ENCODE measurements at regions not wholly inside any gene's neighbourhood (a gene's known extent, or its start where the extent isn't known, plus 50 kb on each side); places are given as distances from the start of the nearest gene placed in this dataset.

- peak overlapping the region; percentile 52 for H3K4ac ChIP-seq (ENCODE audit: low read depth, low read length)
- DNase-seq = no peak
- H2AFZ ChIP-seq (replicated peaks; ENCODE audit: low read length, poor library complexity) = peak overlapping the region; percentile 86
- H3K9me1 ChIP-seq (ENCODE audit: insufficient read depth, low read length) = 0 out of 2 replicates have a peak, but pooled peaks cover 3% of the 10 kb centered on the region
- peak overlapping the region; percentile 21; the same call in 2 of the 3 replicates for H2BK15ac ChIP-seq (ENCODE audit: low read depth, low read length)
- H3K27me3 ChIP-seq (ENCODE audit: control insufficient read depth, insufficient read depth, low read length) = no peaks in the 10 kb centered on the region
- TF ChIP-seq FOS (IDR thresholded peaks at IDR 0.05; ENCODE audit: low read depth, low read length) = no peak
- TF ChIP-seq RFX5 (IDR thresholded peaks at IDR 0.05; ENCODE audit: low read depth, low read length) = no peak
- no peak for TF ChIP-seq USF2 (IDR thresholded peaks at IDR 0.05; ENCODE audit: low read depth, low read length)
- TF ChIP-seq POLR2A (IDR thresholded peaks at IDR 0.05; ENCODE audit: low read depth, low read length) = no peak
- peak overlapping the region; percentile 75 for H2BK120ac ChIP-seq (ENCODE audit: low read depth, low read length)
- no peak for ATAC-seq (ENCODE audit: low read depth)
- WGBS, 2 experiments (ENCODE audit: extremely low coverage in 2 of 2, insufficient read length in 1 of 2) = 61% methylated on average over 3 of the region's 17 CpGs; no CpG with 5 or more reads in 1 of the 2 experiments
- dilution Hi-C loops (cut with HindIII; ENCODE audit: low sequenced_read_pairs, unreplicated experiment) = no loop called here
- peak overlapping the region; percentile 36; the same call in 1 of the 2 replicates for H3K23ac ChIP-seq (ENCODE audit: low read depth, low read length)
- H3K4me3 ChIP-seq (ENCODE audit: insufficient read depth, low read depth, low read length) = peak overlapping the region; percentile 72
- CTCF ChIA-PET = interaction anchor here (0.6 to 1.8 kb wide), 5 partner anchors 192 to 1385 kb away, joined by 3 to 7 read pairs (median 3); no protein-coding TSS in a partner anchor
- H3K14ac ChIP-seq (replicated peaks; ENCODE audit: low read depth, low read length) = peak overlapping the region; percentile 18; the same call in 1 of the 2 replicates
- peaks cover 0 to 15% of the 10 kb centered on the region in 2 experiments; a peak in 1 of 4 replicates for H3K79me1 ChIP-seq (ENCODE audit: low read depth in 1 of 2, low read length in 2 of 2)
- H2AK9ac ChIP-seq (replicated peaks; ENCODE audit: low read depth, low read length, poor library complexity) = no peak overlapping the region
- intact Hi-C loops (cut with micrococcal nuclease) = no loop called here
- in situ Hi-C loops (cut with MboI; ENCODE audit: low sequenced_read_pairs) = loop anchor here (10.0 kb wide), 1 partner anchor 184 kb away; no protein-coding TSS in a partner anchor
- H3K4me1 ChIP-seq (ENCODE audit: control insufficient read depth, insufficient read depth, low read length) = no peaks in the 10 kb centered on the region; the same call in 1 of the 2 replicates
- H3K9me3 ChIP-seq (ENCODE audit: control insufficient read depth, insufficient read depth, low read length) = no peaks in the 10 kb centered on the region
- H2BK5ac ChIP-seq (ENCODE audit: low read depth, low read length, poor library complexity, severe bottlenecking) = no peak overlapping the region
- 0 out of 2 replicates have a peak overlapping the region, but pooled peaks have one; percentile 68 for H2AK5ac ChIP-seq (ENCODE audit: low read depth, low read length)
- no peaks in the 10 kb centered on the region for H4K20me1 ChIP-seq (ENCODE audit: insufficient read depth, low read length)
- 0 out of 2 replicates have a peak overlapping the region, but pooled peaks have one; percentile 18 for H3K56ac ChIP-seq (ENCODE audit: extremely low read depth, insufficient read depth, low read length)
- no peak overlapping the region for H3K27ac ChIP-seq (ENCODE audit: insufficient read depth, low read length)
- H3K36me3 ChIP-seq (ENCODE audit: control insufficient read depth, insufficient read depth, low read length) = no peaks in the 10 kb centered on the region
- peak overlapping the region; percentile 13; the same call in 1 of the 2 replicates for H4K5ac ChIP-seq (ENCODE audit: low read depth, low read length)
- peak overlapping the region; percentile 71 for H2BK20ac ChIP-seq (ENCODE audit: low read depth, low read length)
- peak overlapping the region; percentile 92 for H3K4me2 ChIP-seq (ENCODE audit: low read depth, low read length)
- no TSS peak for BruUV-seq (replicated peaks)
- POLR2A ChIA-PET (ENCODE audit: unreplicated experiment) = interaction anchor here (0.7 kb wide), 1 partner anchor 186 kb away, joined by 11 read pairs; no protein-coding TSS in a partner anchor
- peak overlapping the region; percentile 30 to 32; a peak in 3 of 4 replicates for H4K8ac ChIP-seq (ENCODE audit: low read depth in 2 of 2, low read length in 2 of 2)
- H4K91ac ChIP-seq (ENCODE audit: insufficient read depth, low read depth, low read length) = peak overlapping the region; percentile 66
- peak overlapping the region; percentile 26; the same call in 1 of the 2 replicates for H3K18ac ChIP-seq (ENCODE audit: low read depth, low read length)
- H3K9ac ChIP-seq (ENCODE audit: low read depth, low read length) = peak overlapping the region; percentile 17; the same call in 1 of the 2 replicates
Measured at GRCh38 chr18:55778788-55779690, 191.0 kb upstream of the TCF4 start.

Measured in IMR-90 (cell line).